ENCODE measurements at regions not wholly inside any gene's neighbourhood (a gene's known extent, or its start where the extent isn't known, plus 50 kb on each side); places are given as distances from the start of the nearest gene placed in this dataset.

- TF ChIP-seq SIRT6 (IDR thresholded peaks at IDR 0.05; ENCODE audit: low read length) (no peak), CHD7 (IDR thresholded peaks at IDR 0.05; ENCODE audit: insufficient replicate concordance, low read length) (no peak), CHD2 (IDR thresholded peaks at IDR 0.05; ENCODE audit: low read length) (no peak)
Measured at GRCh38 chr12:64995816-64996215, 125.3 kb downstream of the WIF1 start (continued).
